Tibial artery (tissue), 4 donors: ENCODE measurements at regions not wholly inside any gene's neighbourhood (a gene's known extent, or its start where the extent isn't known, plus 50 kb on each side); places are given as distances from the start of the nearest gene placed in this dataset.

Experiments used
- DNase-seq, 2 donors: peaks; one replicate each; pipeline ENCODE4 v3.0.0-alpha.2; 2019
- H3K27ac ChIP-seq, 2 donors: fragments of 200-600 bp; sonication (generic) in 1 of 2; 1 replicate in 1 of 2; 2 replicates in 1 of 2; pipeline ENCODE4 v1.5.1; 2018 to 2019; ENCODE audit warnings: mild to moderate bottlenecking in 1 of 2
- H3K27me3 ChIP-seq, 2 donors: fragments of 200-600 bp; sonication (generic) in 1 of 2; one replicate each; pipeline versions ENCODE4 v1.5.1 to v1.6.0; 2016 to 2019
- H3K36me3 ChIP-seq, 3 donors: fragments of 200-600 bp; sonication (generic) in 2 of 3; one replicate each; pipeline ENCODE4 v1.5.1; 2016 to 2019; ENCODE audit warnings: mild to moderate bottlenecking in 2 of 3
- H3K4me1 ChIP-seq, 4 donors: fragments of 200-600 bp; sonication (generic) in 2 of 4; 1 replicate in 3 of 4; 2 replicates in 1 of 4; pipeline ENCODE4 v1.5.1; 2016 to 2019
- H3K4me3 ChIP-seq, 2 donors: fragments of 200-600 bp; sonication (generic) in 1 of 2; 1 replicate in 1 of 2; 2 replicates in 1 of 2; pipeline ENCODE4 v1.5.1; 2018 to 2019; ENCODE audit warnings: mild to moderate bottlenecking in 2 of 2
- H3K9me3 ChIP-seq, 3 donors: fragments of 200-600 bp; sonication (generic) in 1 of 3; one replicate each; pipeline ENCODE4 v1.5.1; 2016 to 2019
- CTCF ChIP-seq, 2 experiments: fragments of 200-600 bp in 1 of 2; fragments of 450-650 bp in 1 of 2; IDR thresholded peaks; one replicate each; pipeline ENCODE4 v1.5.1; 2017 to 2019; ENCODE audit warnings: antibody characterized with exemption in 2 of 2, mild to moderate bottlenecking in 1 of 2, moderate library complexity in 1 of 2
- intact Hi-C: fragments of 100-400 bp; cut with DNase I; formaldehyde crosslinking; loops from one replicate; pipeline ENCODE4 v1.15.0; 2023; ENCODE audit warnings: low total_unique reads

GRCh38 chr2:220890931-220891330 lies 681.2 kb downstream of the EPHA4 start:
- Histone ChIP-seq H3K4me1 (no peaks in the 10 kb centered on the region), H3K9me3 (no peaks in the 10 kb centered on the region), H3K27me3 (no peaks in the 10 kb centered on the region), H3K36me3 (no peaks in the 10 kb centered on the region), H3K4me3 (no peak overlapping the region), H3K27ac (no peak overlapping the region)
- no peak for TF ChIP-seq CTCF (IDR thresholded peaks at IDR 0.05)
- DNase-seq, result no peak
- intact Hi-C loops, result no loop called here

- intact Hi-C loops, result no loop called here
- Histone ChIP-seq H3K4me1 (no peaks in the 10 kb centered on the region), H3K9me3 (no peaks in the 10 kb centered on the region), H3K4me3 (no peak overlapping the region), H3K36me3 (no peaks in the 10 kb centered on the region), H3K27me3 (no peaks in the 10 kb centered on the region), H3K27ac (no peak overlapping the region)
- TF ChIP-seq CTCF (IDR thresholded peaks at IDR 0.05), result no peak
- no peak for DNase-seq
Observed at GRCh38 chr2:220891405-220891804, 680.7 kb downstream of the EPHA4 start.

- Histone ChIP-seq H3K27ac (no peak overlapping the region), H3K4me3 (no peak overlapping the region), H3K36me3 (no peaks in the 10 kb centered on the region), H3K4me1 (no peaks in the 10 kb centered on the region), H3K9me3 (no peaks in the 10 kb centered on the region), H3K27me3 (no peaks in the 10 kb centered on the region)
- no peak for DNase-seq
- intact Hi-C loops, result no loop called here
- no peak for TF ChIP-seq CTCF (IDR thresholded peaks at IDR 0.05)
Observed at GRCh38 chr2:220892018-220892634, 680.0 kb downstream of the EPHA4 start.

GRCh38 chr2:220893411-220893810 lies 678.7 kb downstream of the EPHA4 start:
- Histone ChIP-seq H3K4me1 (no peaks in the 10 kb centered on the region), H3K36me3 (no peaks in the 10 kb centered on the region), H3K4me3 (no peak overlapping the region), H3K27ac (no peak overlapping the region), H3K9me3 (no peaks in the 10 kb centered on the region), H3K27me3 (no peaks in the 10 kb centered on the region)
- intact Hi-C loops, result no loop called here
- TF ChIP-seq CTCF (IDR thresholded peaks at IDR 0.05), result no peak
- no peak for DNase-seq

- H3K4me3 ChIP-seq, result no peak overlapping the region
- no peaks in the 10 kb centered on the region for H3K4me1 ChIP-seq
- H3K27ac ChIP-seq, result no peak overlapping the region
- DNase-seq, result no peak
- intact Hi-C loops, result no loop called here
- H3K27me3 ChIP-seq, result no peaks in the 10 kb centered on the region
- H3K9me3 ChIP-seq, result no peaks in the 10 kb centered on the region
- TF ChIP-seq CTCF (IDR thresholded peaks at IDR 0.05), result no peak
- H3K36me3 ChIP-seq, result no peaks in the 10 kb centered on the region
Observed at GRCh38 chr2:220894069-220894468, 678.0 kb downstream of the EPHA4 start.

GRCh38 chr2:220899492-220899891 lies 672.6 kb downstream of the EPHA4 start:
- no peak for DNase-seq
- H3K27me3 ChIP-seq, result no peaks in the 10 kb centered on the region
- H3K4me1 ChIP-seq, result no peaks in the 10 kb centered on the region
- H3K9me3 ChIP-seq, result no peaks in the 10 kb centered on the region
- H3K4me3 ChIP-seq, result no peak overlapping the region
- H3K36me3 ChIP-seq, result no peaks in the 10 kb centered on the region
- no peak for TF ChIP-seq CTCF (IDR thresholded peaks at IDR 0.05)
- no peak overlapping the region for H3K27ac ChIP-seq
- intact Hi-C loops, result no loop called here
